OCI-LY1 (cell line): ENCODE measurements at regions not wholly inside any gene's neighbourhood (a gene's known extent, or its start where the extent isn't known, plus 50 kb on each side); places are given as distances from the start of the nearest gene placed in this dataset.

Source experiments
- H2AFZ ChIP-seq: fragments of 200-600 bp; sonication (generic), shearing (Covaris generic); 2 replicates; pipeline ENCODE4 v1.6.0; 2014; ENCODE audit warnings: antibody characterized with exemption, mild to moderate bottlenecking, low read length
- H3F3A ChIP-seq: fragments of 200-600 bp; sonication (generic), shearing (Covaris generic); 2 replicates; pipeline ENCODE4 v1.6.0; 2014; ENCODE audit warnings: mild to moderate bottlenecking, antibody characterized with exemption, low read length, moderate library complexity; ENCODE audit not compliant: insufficient read depth
- H3K27ac ChIP-seq: fragments of 200-600 bp; sonication (generic); 2 replicates; pipeline ENCODE4 v1.5.1; 2014; ENCODE audit warnings: low read length, mixed run types, mild to moderate bottlenecking, low read depth; ENCODE audit not compliant: poor library complexity, severe bottlenecking
- H3K27me3 ChIP-seq: fragments of 200-600 bp; sonication (generic); 2 replicates; pipeline ENCODE4 v1.6.0; 2014; ENCODE audit warnings: antibody characterized with exemption, mild to moderate bottlenecking, low read length, moderate library complexity; ENCODE audit not compliant: insufficient read depth
- H3K36me3 ChIP-seq: fragments of 200-600 bp; sonication (generic); 2 replicates; pipeline ENCODE4 v1.6.1; 2014; ENCODE audit warnings: mild to moderate bottlenecking, antibody characterized with exemption, low read length, moderate library complexity, mixed read lengths; ENCODE audit not compliant: insufficient read depth
- H3K4me1 ChIP-seq: fragments of 200-600 bp; sonication (generic); 2 replicates; pipeline ENCODE4 v1.5.1; 2014; ENCODE audit warnings: mild to moderate bottlenecking, low read length, moderate library complexity; ENCODE audit not compliant: insufficient read depth, severe bottlenecking
- H3K4me2 ChIP-seq: fragments of 200-600 bp; sonication (generic), shearing (Covaris generic); 2 replicates; pipeline ENCODE4 v1.6.1; 2014; ENCODE audit warnings: low read length
- H3K4me3 ChIP-seq: fragments of 200-600 bp; sonication (generic); 2 replicates; pipeline ENCODE4 v1.5.1; 2014; ENCODE audit warnings: low read length, low read depth, mild to moderate bottlenecking, mixed read lengths; ENCODE audit not compliant: poor library complexity, severe bottlenecking
- H3K79me2 ChIP-seq: fragments of 200-600 bp; shearing (Covaris generic); 2 replicates; pipeline ENCODE4 v1.6.1; 2016; ENCODE audit warnings: mixed run types, low read length, mixed read lengths; ENCODE audit not compliant: insufficient read depth
- H3K9ac ChIP-seq: fragments of 200-600 bp; sonication (generic), shearing (Covaris generic); 2 replicates; pipeline ENCODE4 v1.6.1; 2014; ENCODE audit warnings: mild to moderate bottlenecking, low read length, mixed read lengths
- H3K9me2 ChIP-seq: fragments of 200-600 bp; sonication (generic), shearing (Covaris generic); 2 replicates; pipeline ENCODE4 v1.6.1; 2014; ENCODE audit warnings: low read depth, mild to moderate bottlenecking, low read length, mixed read lengths
- H3K9me3 ChIP-seq: fragments of 200-600 bp; shearing (Covaris generic); 2 replicates; pipeline ENCODE4 v1.6.1; 2014; ENCODE audit warnings: low read length, mixed read lengths
- H4K20me1 ChIP-seq: fragments of 200-600 bp; sonication (generic), shearing (Covaris generic); 2 replicates; pipeline ENCODE4 v1.6.0; 2016; ENCODE audit warnings: mild to moderate bottlenecking, low read length; ENCODE audit not compliant: insufficient read depth
- CTCF ChIP-seq: fragments of 200-600 bp; sonication (generic), shearing (Covaris generic); IDR thresholded peaks from 2 replicates; pipeline ENCODE4 v1.5.1; 2017; ENCODE audit warnings: mild to moderate bottlenecking, antibody characterized with exemption, low read length, moderate library complexity, mixed read lengths
- EZH2 ChIP-seq: fragments of 200-600 bp; sonication (generic), shearing (Covaris generic); IDR thresholded peaks from 2 replicates; pipeline ENCODE4 v1.8.0; 2017; ENCODE audit warnings: borderline replicate concordance, mixed run types, mild to moderate bottlenecking, antibody characterized with exemption, low read length, moderate library complexity, mixed read lengths

DNA sequence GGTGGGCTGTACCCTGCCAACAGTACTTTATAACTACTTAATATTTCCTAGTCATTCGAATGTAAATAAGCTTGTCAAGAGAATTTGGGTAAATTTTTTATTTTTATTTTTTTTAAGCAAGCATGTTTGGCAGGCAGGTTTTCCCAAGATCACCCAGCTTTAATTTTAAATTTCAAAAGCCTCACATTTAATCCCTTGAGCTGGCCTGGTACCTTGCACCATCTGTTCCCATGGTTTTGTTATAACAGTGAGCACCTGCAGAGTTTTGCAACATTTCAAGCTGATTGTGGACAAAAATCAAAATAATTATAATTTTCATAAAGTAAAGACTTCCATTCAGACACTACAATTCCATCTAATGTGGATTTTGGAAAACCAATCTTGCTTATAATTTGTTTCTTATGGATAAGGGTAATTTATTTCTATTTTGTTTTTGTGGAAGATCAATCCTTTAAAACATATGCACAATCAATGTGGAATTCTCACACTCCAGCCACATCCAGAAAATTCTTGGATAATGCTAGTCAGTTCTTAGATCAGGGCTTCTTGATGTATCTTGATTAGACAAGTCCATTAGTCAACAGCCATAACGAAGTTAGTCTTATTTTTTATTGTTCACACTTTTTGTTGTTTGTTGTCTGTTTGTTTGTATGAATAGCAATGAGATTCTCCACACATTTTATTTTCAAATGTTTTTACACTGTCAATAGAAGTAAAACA is 689.3 kb downstream of the NR4A2 start:
- no peak overlapping the region for H2AFZ ChIP-seq
- no peaks in the 10 kb centered on the region for H3K79me2 ChIP-seq
- H3K9ac ChIP-seq: no peak overlapping the region
- no peak overlapping the region for H3K4me2 ChIP-seq
- H3K27ac ChIP-seq: no peak overlapping the region
- no peaks in the 10 kb centered on the region for H3K4me1 ChIP-seq
- TF ChIP-seq CTCF: no peak
- TF ChIP-seq EZH2: no peak
- H3K4me3 ChIP-seq: no peak overlapping the region
- H3K27me3 ChIP-seq: no peaks in the 10 kb centered on the region
- H3K36me3 ChIP-seq: no peaks in the 10 kb centered on the region
- H3K9me2 ChIP-seq: no peaks in the 10 kb centered on the region
- H4K20me1 ChIP-seq: no peaks in the 10 kb centered on the region
- no peaks in the 10 kb centered on the region for H3K9me3 ChIP-seq
- H3F3A ChIP-seq: no peaks in the 10 kb centered on the region

- Histone ChIP-seq H3K4me2 (no peak overlapping the region), H4K20me1 (no peaks in the 10 kb centered on the region), H3K9me2 (no peaks in the 10 kb centered on the region), H3K9me3 (no peaks in the 10 kb centered on the region), H3K4me3 (no peak overlapping the region), H3K27me3 (no peaks in the 10 kb centered on the region), H3K27ac (no peak overlapping the region), H3K79me2 (no peaks in the 10 kb centered on the region), H3K4me1 (no peaks in the 10 kb centered on the region), H3K36me3 (no peaks in the 10 kb centered on the region), H2AFZ (no peak overlapping the region), H3F3A (no peaks in the 10 kb centered on the region), H3K9ac (no peak overlapping the region)
- no peak for TF ChIP-seq CTCF
- no peak for TF ChIP-seq EZH2
These were observed 698.5 kb downstream of the NR4A2 start for GRCh38 chr2:155633887-155634570.

GRCh38 chr2:155633060-155633839 is 699.3 kb downstream of the NR4A2 start:
- H3F3A ChIP-seq: no peaks in the 10 kb centered on the region
- no peak overlapping the region for H3K4me2 ChIP-seq
- H3K9me3 ChIP-seq: no peaks in the 10 kb centered on the region
- H3K4me1 ChIP-seq: no peaks in the 10 kb centered on the region
- H3K27me3 ChIP-seq: no peaks in the 10 kb centered on the region
- no peak overlapping the region for H3K9ac ChIP-seq
- H3K4me3 ChIP-seq: no peak overlapping the region
- no peaks in the 10 kb centered on the region for H4K20me1 ChIP-seq
- H3K79me2 ChIP-seq: no peaks in the 10 kb centered on the region
- no peaks in the 10 kb centered on the region for H3K9me2 ChIP-seq
- H3K36me3 ChIP-seq: no peaks in the 10 kb centered on the region
- no peak for TF ChIP-seq CTCF
- no peak for TF ChIP-seq EZH2
- no peak overlapping the region for H2AFZ ChIP-seq
- no peak overlapping the region for H3K27ac ChIP-seq
